DOHH2 (cell line): ENCODE measurements at regions not wholly inside any gene's neighbourhood (a gene's known extent, or its start where the extent isn't known, plus 50 kb on each side); places are given as distances from the start of the nearest gene placed in this dataset.

Experiments used
- H3F3A ChIP-seq: fragments of 200-600 bp; sonication (generic), shearing (Covaris generic); 2 replicates; pipeline ENCODE4 v1.6.0; 2016; ENCODE audit warnings: antibody characterized with exemption, mild to moderate bottlenecking; ENCODE audit not compliant: control insufficient read depth, insufficient read depth
- H3K27ac ChIP-seq: fragments of 200-600 bp; sonication (generic); 2 replicates; pipeline ENCODE4 v1.5.1; 2014; ENCODE audit warnings: low read depth, mild to moderate bottlenecking, low read length, moderate library complexity
- H3K27me3 ChIP-seq: fragments of 200-600 bp; sonication (generic); 2 replicates; pipeline ENCODE4 v1.6.1; 2014; ENCODE audit warnings: mild to moderate bottlenecking, low read length, mixed read lengths; ENCODE audit not compliant: control insufficient read depth
- H3K36me3 ChIP-seq: fragments of 200-600 bp; sonication (generic); 2 replicates; pipeline ENCODE4 v1.6.1; 2014; ENCODE audit warnings: mild to moderate bottlenecking, low read length, moderate library complexity, mixed read lengths; ENCODE audit not compliant: control insufficient read depth
- H3K4me1 ChIP-seq: fragments of 200-600 bp; sonication (generic); 2 replicates; pipeline ENCODE4 v1.6.1; 2014; ENCODE audit warnings: mild to moderate bottlenecking, low read length, mixed read lengths; ENCODE audit not compliant: control insufficient read depth
- H3K4me2 ChIP-seq: fragments of 200-600 bp; sonication (generic); 2 replicates; pipeline ENCODE4 v1.6.0; 2014; ENCODE audit warnings: mild to moderate bottlenecking, low read length, moderate library complexity
- H3K4me3 ChIP-seq: fragments of 200-600 bp; sonication (generic); 2 replicates; pipeline ENCODE4 v1.5.1; 2014; ENCODE audit warnings: mild to moderate bottlenecking, low read length, mixed read lengths
- H3K79me2 ChIP-seq: fragments of 200-600 bp; sonication (generic); 2 replicates; pipeline ENCODE4 v1.6.1; 2014; ENCODE audit warnings: mild to moderate bottlenecking, low read length, mixed read lengths; ENCODE audit not compliant: control insufficient read depth
- H3K9me2 ChIP-seq: fragments of 200-600 bp; sonication (generic); replicated peaks from 2 replicates; pipeline ENCODE4 v1.6.1; 2014; ENCODE audit warnings: mild to moderate bottlenecking, low read length, mixed read lengths; ENCODE audit not compliant: control insufficient read depth
- H3K9me3 ChIP-seq: fragments of 200-600 bp; sonication (generic); 2 replicates; pipeline ENCODE4 v1.6.1; 2014; ENCODE audit warnings: antibody characterized with exemption, low read length, mixed read lengths; ENCODE audit not compliant: control insufficient read depth, insufficient read depth
- H4K20me1 ChIP-seq: fragments of 200-600 bp; sonication (generic); 2 replicates; pipeline ENCODE4 v1.6.0; 2014; ENCODE audit warnings: low read depth, mild to moderate bottlenecking, antibody characterized with exemption, low read length, moderate library complexity; ENCODE audit not compliant: control insufficient read depth, insufficient read depth
- EZH2phosphoT487 ChIP-seq: fragments of 200-600 bp; sonication (generic); IDR thresholded peaks from 2 replicates; pipeline ENCODE4 v1.6.1; 2017; ENCODE audit warnings: borderline replicate concordance, mild to moderate bottlenecking, antibody characterized with exemption, low read length, moderate library complexity, mixed read lengths
- TF ChIP-seq, protein P1 (sequence below): fragments of 200-600 bp; sonication (generic); IDR thresholded peaks from one replicate; pipeline ENCODE4 v1.5.1; 2014; ENCODE audit warnings: antibody characterized with exemption, mild to moderate bottlenecking, low read depth, low read length; ENCODE audit not compliant: poor library complexity, severe bottlenecking

DNA sequence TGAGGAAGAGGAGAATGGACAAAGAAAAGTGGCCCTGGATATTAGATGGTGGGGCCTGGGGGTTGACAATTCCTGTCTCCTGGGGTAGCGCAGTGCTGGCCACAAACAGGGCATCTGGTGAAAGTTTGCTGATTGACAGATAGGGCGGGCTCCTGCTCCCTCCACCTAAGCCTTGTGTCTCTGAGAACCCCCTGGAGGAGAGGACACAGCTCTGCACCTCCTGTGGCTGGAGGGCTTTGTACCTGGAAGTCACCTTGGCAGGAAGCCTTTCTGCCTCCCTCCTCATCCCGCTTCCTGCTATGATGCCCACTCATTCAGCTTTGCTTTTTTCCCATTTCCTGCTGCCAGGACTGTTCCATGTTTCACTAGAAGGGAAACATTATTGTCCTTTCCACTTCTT is 72.4 kb downstream of the RHOB start:
- Histone ChIP-seq H3K27me3 (0 out of 2 replicates have a peak, but pooled peaks cover 7% of the 10 kb centered on the region), H3K27ac (no peak overlapping the region), H3K4me3 (no peak overlapping the region), H3K36me3 (no peaks in the 10 kb centered on the region), H3K4me1 (no peaks in the 10 kb centered on the region), H3K9me3 (no peaks in the 10 kb centered on the region), H4K20me1 (no peaks in the 10 kb centered on the region), H3K9me2 (no peaks in the 10 kb centered on the region), H3K79me2 (no peaks in the 10 kb centered on the region), H3F3A (no peaks in the 10 kb centered on the region), H3K4me2 (no peak overlapping the region)
- TF ChIP-seq, protein P1, sequence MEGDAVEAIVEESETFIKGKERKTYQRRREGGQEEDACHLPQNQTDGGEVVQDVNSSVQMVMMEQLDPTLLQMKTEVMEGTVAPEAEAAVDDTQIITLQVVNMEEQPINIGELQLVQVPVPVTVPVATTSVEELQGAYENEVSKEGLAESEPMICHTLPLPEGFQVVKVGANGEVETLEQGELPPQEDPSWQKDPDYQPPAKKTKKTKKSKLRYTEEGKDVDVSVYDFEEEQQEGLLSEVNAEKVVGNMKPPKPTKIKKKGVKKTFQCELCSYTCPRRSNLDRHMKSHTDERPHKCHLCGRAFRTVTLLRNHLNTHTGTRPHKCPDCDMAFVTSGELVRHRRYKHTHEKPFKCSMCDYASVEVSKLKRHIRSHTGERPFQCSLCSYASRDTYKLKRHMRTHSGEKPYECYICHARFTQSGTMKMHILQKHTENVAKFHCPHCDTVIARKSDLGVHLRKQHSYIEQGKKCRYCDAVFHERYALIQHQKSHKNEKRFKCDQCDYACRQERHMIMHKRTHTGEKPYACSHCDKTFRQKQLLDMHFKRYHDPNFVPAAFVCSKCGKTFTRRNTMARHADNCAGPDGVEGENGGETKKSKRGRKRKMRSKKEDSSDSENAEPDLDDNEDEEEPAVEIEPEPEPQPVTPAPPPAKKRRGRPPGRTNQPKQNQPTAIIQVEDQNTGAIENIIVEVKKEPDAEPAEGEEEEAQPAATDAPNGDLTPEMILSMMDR: no peak
- no peak for TF ChIP-seq EZH2phosphoT487

- Histone ChIP-seq H3K4me1 (peaks cover 7% of the 10 kb centered on the region), H3K36me3 (no peaks in the 10 kb centered on the region), H3K4me2 (no peak overlapping the region), H3K9me3 (no peaks in the 10 kb centered on the region), H4K20me1 (no peaks in the 10 kb centered on the region), H3K4me3 (no peak overlapping the region), H3K27ac (no peak overlapping the region), H3F3A (no peaks in the 10 kb centered on the region), H3K9me2 (no peaks in the 10 kb centered on the region), H3K27me3 (0 out of 2 replicates have a peak, but pooled peaks cover 7% of the 10 kb centered on the region), H3K79me2 (no peaks in the 10 kb centered on the region)
- TF ChIP-seq, protein P1: no peak
- no peak for TF ChIP-seq EZH2phosphoT487
Measured at GRCh38 chr2:20520128-20520527, 73.3 kb downstream of the RHOB start.

DNA sequence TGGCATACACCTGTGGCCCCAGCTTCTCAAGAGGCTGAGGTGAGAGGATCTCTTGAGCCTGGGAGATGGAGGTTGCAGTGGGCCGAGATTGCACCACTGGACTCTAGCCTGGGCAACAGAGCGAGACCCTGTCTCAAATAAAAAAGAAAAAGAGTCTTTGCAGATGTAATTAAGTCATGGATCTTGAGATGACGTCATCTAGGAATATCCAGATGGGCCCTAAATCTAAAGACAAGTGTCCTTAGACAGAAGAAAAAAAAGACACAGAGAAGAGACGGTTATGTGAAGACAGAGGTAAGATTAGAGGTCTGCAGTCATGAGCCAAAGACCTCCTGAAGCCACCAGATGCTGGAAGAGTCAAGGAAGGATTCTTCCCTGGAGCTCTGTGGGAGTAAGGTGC is 74.3 kb downstream of the RHOB start:
- no peaks in the 10 kb centered on the region for H3K79me2 ChIP-seq
- no peaks in the 10 kb centered on the region for H3F3A ChIP-seq
- H4K20me1 ChIP-seq: no peaks in the 10 kb centered on the region
- peaks cover 8% of the 10 kb centered on the region for H3K4me1 ChIP-seq
- H3K27me3 ChIP-seq: 0 out of 2 replicates have a peak, but pooled peaks cover 7% of the 10 kb centered on the region
- no peaks in the 10 kb centered on the region for H3K36me3 ChIP-seq
- H3K4me2 ChIP-seq: no peak overlapping the region
- no peak overlapping the region for H3K4me3 ChIP-seq
- H3K9me3 ChIP-seq: no peaks in the 10 kb centered on the region
- H3K9me2 ChIP-seq: no peaks in the 10 kb centered on the region
- TF ChIP-seq, protein P1: no peak
- no peak for TF ChIP-seq EZH2phosphoT487
- no peak overlapping the region for H3K27ac ChIP-seq
